ENCODE measurements at regions not wholly inside any gene's neighbourhood (a gene's known extent, or its start where the extent isn't known, plus 50 kb on each side); places are given as distances from the start of the nearest gene placed in this dataset.

GRCh38 chr6:111971181-111971841 is 82.6 kb upstream of the CCN6 start:
- H3K4me1 ChIP-seq (ENCODE audit: insufficient read depth, low read length) = peaks cover 17% of the 10 kb centered on the region
- H3K36me3 ChIP-seq (ENCODE audit: insufficient read depth, low read length) = no peaks in the 10 kb centered on the region
- no peaks in the 10 kb centered on the region for H3K27me3 ChIP-seq (ENCODE audit: insufficient read depth, low read length)
- H3K9me3 ChIP-seq (ENCODE audit: low read length) = no peaks in the 10 kb centered on the region
- H2AFZ ChIP-seq (ENCODE audit: low read depth, low read length) = no peak overlapping the region
- H3K4me3 ChIP-seq (ENCODE audit: low read length) = no peak overlapping the region

- H3K27me3 ChIP-seq (ENCODE audit: insufficient read depth, low read length) = no peaks in the 10 kb centered on the region
Observed at GRCh38 chr6:111971866-111972532, 81.9 kb upstream of the CCN6 start.

GRCh38 chr6:111972745-111973117 is 81.2 kb upstream of the CCN6 start:
- H3K4me3 ChIP-seq (ENCODE audit: low read length) = no peak overlapping the region
- H3K27me3 ChIP-seq (ENCODE audit: insufficient read depth, low read length) = no peaks in the 10 kb centered on the region
- H3K9me3 ChIP-seq (ENCODE audit: low read length) = no peaks in the 10 kb centered on the region
- peak overlapping the region; percentile 59 for H2AFZ ChIP-seq (ENCODE audit: low read depth, low read length)
- no peaks in the 10 kb centered on the region for H3K36me3 ChIP-seq (ENCODE audit: insufficient read depth, low read length)
- peaks cover 17% of the 10 kb centered on the region for H3K4me1 ChIP-seq (ENCODE audit: insufficient read depth, low read length)

More at GRCh38 chr6:111971866-111972532, 81.9 kb upstream of the CCN6 start:
- Histone ChIP-seq H3K36me3 (ENCODE audit: insufficient read depth, low read length) (no peaks in the 10 kb centered on the region), H3K4me3 (ENCODE audit: low read length) (no peak overlapping the region), H3K4me1 (ENCODE audit: insufficient read depth, low read length) (peaks cover 17% of the 10 kb centered on the region), H2AFZ (ENCODE audit: low read depth, low read length) (no peak overlapping the region), H3K9me3 (ENCODE audit: low read length) (no peaks in the 10 kb centered on the region)

GRCh38 chr6:111973118-111973761 is 80.7 kb upstream of the CCN6 start:
- H2AFZ ChIP-seq (ENCODE audit: low read depth, low read length) = peak overlapping the region; percentile 59
- H3K4me3 ChIP-seq (ENCODE audit: low read length) = no peak overlapping the region
- H3K36me3 ChIP-seq (ENCODE audit: insufficient read depth, low read length) = no peaks in the 10 kb centered on the region
- H3K9me3 ChIP-seq (ENCODE audit: low read length) = no peaks in the 10 kb centered on the region
- no peaks in the 10 kb centered on the region for H3K27me3 ChIP-seq (ENCODE audit: insufficient read depth, low read length)
- peaks cover 19% of the 10 kb centered on the region for H3K4me1 ChIP-seq (ENCODE audit: insufficient read depth, low read length)

GRCh38 chr6:111973927-111974639 is 79.8 kb upstream of the CCN6 start:
- H3K9me3 ChIP-seq (ENCODE audit: low read length) = no peaks in the 10 kb centered on the region
- H3K4me3 ChIP-seq (ENCODE audit: low read length) = no peak overlapping the region
- H3K36me3 ChIP-seq (ENCODE audit: insufficient read depth, low read length) = no peaks in the 10 kb centered on the region
- H2AFZ ChIP-seq (ENCODE audit: low read depth, low read length) = peak overlapping the region; percentile 59
- no peaks in the 10 kb centered on the region for H3K27me3 ChIP-seq (ENCODE audit: insufficient read depth, low read length)
- H3K4me1 ChIP-seq (ENCODE audit: insufficient read depth, low read length) = peaks cover 27% of the 10 kb centered on the region

GRCh38 chr6:111975466-111975865 is 78.4 kb upstream of the CCN6 start:
- H3K4me3 ChIP-seq (ENCODE audit: low read length) = no peak overlapping the region
- no peaks in the 10 kb centered on the region for H3K36me3 ChIP-seq (ENCODE audit: insufficient read depth, low read length)
- H3K27me3 ChIP-seq (ENCODE audit: insufficient read depth, low read length) = no peaks in the 10 kb centered on the region
- H3K4me1 ChIP-seq (ENCODE audit: insufficient read depth, low read length) = peaks cover 28% of the 10 kb centered on the region
- no peaks in the 10 kb centered on the region for H3K9me3 ChIP-seq (ENCODE audit: low read length)
- no peak overlapping the region for H2AFZ ChIP-seq (ENCODE audit: low read depth, low read length)

GRCh38 chr6:111976139-111976538 is 77.8 kb upstream of the CCN6 start:
- H3K4me3 ChIP-seq (ENCODE audit: low read length) = no peak overlapping the region
- no peaks in the 10 kb centered on the region for H3K36me3 ChIP-seq (ENCODE audit: insufficient read depth, low read length)
- no peaks in the 10 kb centered on the region for H3K27me3 ChIP-seq (ENCODE audit: insufficient read depth, low read length)
- no peak overlapping the region for H2AFZ ChIP-seq (ENCODE audit: low read depth, low read length)
- no peaks in the 10 kb centered on the region for H3K9me3 ChIP-seq (ENCODE audit: low read length)
- peaks cover 28% of the 10 kb centered on the region for H3K4me1 ChIP-seq (ENCODE audit: insufficient read depth, low read length)

- no peak overlapping the region for H2AFZ ChIP-seq (ENCODE audit: low read depth, low read length)
- H3K9me3 ChIP-seq (ENCODE audit: low read length) = no peaks in the 10 kb centered on the region
- H3K27me3 ChIP-seq (ENCODE audit: insufficient read depth, low read length) = no peaks in the 10 kb centered on the region
- H3K4me1 ChIP-seq (ENCODE audit: insufficient read depth, low read length) = peaks cover 21% of the 10 kb centered on the region
- no peak overlapping the region for H3K4me3 ChIP-seq (ENCODE audit: low read length)
- H3K36me3 ChIP-seq (ENCODE audit: insufficient read depth, low read length) = no peaks in the 10 kb centered on the region
Observed at GRCh38 chr6:111978532-111979149, 75.3 kb upstream of the CCN6 start.

GRCh38 chr6:111979633-111980032 is 74.3 kb upstream of the CCN6 start:
- no peak overlapping the region for H2AFZ ChIP-seq (ENCODE audit: low read depth, low read length)
- no peaks in the 10 kb centered on the region for H3K36me3 ChIP-seq (ENCODE audit: insufficient read depth, low read length)
- no peaks in the 10 kb centered on the region for H3K27me3 ChIP-seq (ENCODE audit: insufficient read depth, low read length)
- peaks cover 11% of the 10 kb centered on the region for H3K4me1 ChIP-seq (ENCODE audit: insufficient read depth, low read length)
- H3K4me3 ChIP-seq (ENCODE audit: low read length) = no peak overlapping the region
- H3K9me3 ChIP-seq (ENCODE audit: low read length) = no peaks in the 10 kb centered on the region

GRCh38 chr6:111980143-111980542 is 73.8 kb upstream of the CCN6 start:
- Histone ChIP-seq H3K36me3 (ENCODE audit: insufficient read depth, low read length) (no peaks in the 10 kb centered on the region), H3K27me3 (ENCODE audit: insufficient read depth, low read length) (no peaks in the 10 kb centered on the region), H3K4me1 (ENCODE audit: insufficient read depth, low read length) (peaks cover 15% of the 10 kb centered on the region), H2AFZ (ENCODE audit: low read depth, low read length) (no peak overlapping the region), H3K4me3 (ENCODE audit: low read length) (no peak overlapping the region), H3K9me3 (ENCODE audit: low read length) (no peaks in the 10 kb centered on the region)

GRCh38 chr6:111980971-111981840 is 72.7 kb upstream of the CCN6 start:
- no peaks in the 10 kb centered on the region for H3K36me3 ChIP-seq (ENCODE audit: insufficient read depth, low read length)
- H2AFZ ChIP-seq (ENCODE audit: low read depth, low read length) = no peak overlapping the region
- H3K4me3 ChIP-seq (ENCODE audit: low read length) = no peak overlapping the region
- no peaks in the 10 kb centered on the region for H3K27me3 ChIP-seq (ENCODE audit: insufficient read depth, low read length)
- peaks cover 20% of the 10 kb centered on the region for H3K4me1 ChIP-seq (ENCODE audit: insufficient read depth, low read length)
- H3K9me3 ChIP-seq (ENCODE audit: low read length) = no peaks in the 10 kb centered on the region

- H3K4me3 ChIP-seq (ENCODE audit: low read length) = no peak overlapping the region
- peaks cover 20% of the 10 kb centered on the region for H3K4me1 ChIP-seq (ENCODE audit: insufficient read depth, low read length)
- H3K36me3 ChIP-seq (ENCODE audit: insufficient read depth, low read length) = no peaks in the 10 kb centered on the region
- no peak overlapping the region for H2AFZ ChIP-seq (ENCODE audit: low read depth, low read length)
- no peaks in the 10 kb centered on the region for H3K9me3 ChIP-seq (ENCODE audit: low read length)
- no peaks in the 10 kb centered on the region for H3K27me3 ChIP-seq (ENCODE audit: insufficient read depth, low read length)
Observed at GRCh38 chr6:111982681-111983080, 71.2 kb upstream of the CCN6 start.

Data from neuron (in vitro differentiated cells).